HFF-Myc (cell line): ENCODE measurements at regions not wholly inside any gene's neighbourhood (a gene's known extent, or its start where the extent isn't known, plus 50 kb on each side); places are given as distances from the start of the nearest gene placed in this dataset.

Experiments used
- DNase-seq: peaks from one replicate; pipeline ENCODE4 v3.0.0-alpha.2; 2011; ENCODE audit warnings: low read depth; ENCODE audit errors: extremely low read depth
- H3K4me3 ChIP-seq: replicated peaks from 2 replicates; pipeline ENCODE4 v1.5.1; 2011; ENCODE audit warnings: low read depth, mild to moderate bottlenecking, control low read depth, low read length
- TF ChIP-seq, protein P1 (sequence below): IDR thresholded peaks from 2 replicates; pipeline ENCODE4 v1.5.1; 2012; ENCODE audit warnings: mild to moderate bottlenecking, low read depth, low read length, control low read depth; ENCODE audit errors: missing control alignments

DNA sequence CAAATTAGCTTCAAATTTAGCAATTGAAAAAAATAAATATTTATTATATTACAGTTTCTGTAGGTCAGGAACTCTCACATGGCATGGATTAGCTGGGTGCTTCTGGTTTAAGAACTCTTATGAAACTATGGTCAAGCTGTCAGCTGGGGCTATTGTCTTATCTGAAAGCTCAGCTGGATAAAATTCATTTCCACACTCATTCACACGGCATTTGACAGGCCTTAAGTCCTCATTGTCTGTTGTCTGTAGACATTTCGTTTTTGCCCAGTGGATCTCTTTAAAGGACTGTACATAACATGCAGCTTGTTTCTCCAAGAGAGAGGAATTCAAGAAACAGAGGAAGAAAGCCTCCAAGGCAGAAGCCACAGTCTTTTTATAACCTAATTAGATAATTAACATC is 1556.8 kb upstream of the SLC39A10 start:
- TF ChIP-seq, protein P1, sequence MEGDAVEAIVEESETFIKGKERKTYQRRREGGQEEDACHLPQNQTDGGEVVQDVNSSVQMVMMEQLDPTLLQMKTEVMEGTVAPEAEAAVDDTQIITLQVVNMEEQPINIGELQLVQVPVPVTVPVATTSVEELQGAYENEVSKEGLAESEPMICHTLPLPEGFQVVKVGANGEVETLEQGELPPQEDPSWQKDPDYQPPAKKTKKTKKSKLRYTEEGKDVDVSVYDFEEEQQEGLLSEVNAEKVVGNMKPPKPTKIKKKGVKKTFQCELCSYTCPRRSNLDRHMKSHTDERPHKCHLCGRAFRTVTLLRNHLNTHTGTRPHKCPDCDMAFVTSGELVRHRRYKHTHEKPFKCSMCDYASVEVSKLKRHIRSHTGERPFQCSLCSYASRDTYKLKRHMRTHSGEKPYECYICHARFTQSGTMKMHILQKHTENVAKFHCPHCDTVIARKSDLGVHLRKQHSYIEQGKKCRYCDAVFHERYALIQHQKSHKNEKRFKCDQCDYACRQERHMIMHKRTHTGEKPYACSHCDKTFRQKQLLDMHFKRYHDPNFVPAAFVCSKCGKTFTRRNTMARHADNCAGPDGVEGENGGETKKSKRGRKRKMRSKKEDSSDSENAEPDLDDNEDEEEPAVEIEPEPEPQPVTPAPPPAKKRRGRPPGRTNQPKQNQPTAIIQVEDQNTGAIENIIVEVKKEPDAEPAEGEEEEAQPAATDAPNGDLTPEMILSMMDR: no peak
- no peak for DNase-seq
- H3K4me3 ChIP-seq: no peak overlapping the region

DNA sequence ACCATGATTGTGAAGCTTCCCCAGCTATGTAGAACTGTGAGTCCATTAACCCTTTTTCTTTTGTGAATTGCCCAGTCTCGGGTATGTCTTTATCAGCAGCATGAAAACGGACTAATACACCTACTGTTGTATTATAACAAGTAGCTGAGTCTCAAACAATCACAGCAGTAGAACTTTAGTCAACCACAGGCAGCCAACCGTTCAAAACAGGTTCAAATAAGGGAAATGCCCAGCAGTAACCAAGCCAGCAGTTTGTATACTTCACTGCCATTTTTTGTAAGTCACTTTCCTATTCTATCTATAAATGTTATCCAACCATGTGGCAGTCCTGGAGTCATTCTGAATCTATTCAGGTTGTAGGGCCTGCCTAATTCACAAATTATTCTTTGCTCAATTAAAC is 1560.6 kb upstream of the SLC39A10 start:
- TF ChIP-seq, protein P1: no peak
- DNase-seq: no peak
- H3K4me3 ChIP-seq: no peak overlapping the region

DNA sequence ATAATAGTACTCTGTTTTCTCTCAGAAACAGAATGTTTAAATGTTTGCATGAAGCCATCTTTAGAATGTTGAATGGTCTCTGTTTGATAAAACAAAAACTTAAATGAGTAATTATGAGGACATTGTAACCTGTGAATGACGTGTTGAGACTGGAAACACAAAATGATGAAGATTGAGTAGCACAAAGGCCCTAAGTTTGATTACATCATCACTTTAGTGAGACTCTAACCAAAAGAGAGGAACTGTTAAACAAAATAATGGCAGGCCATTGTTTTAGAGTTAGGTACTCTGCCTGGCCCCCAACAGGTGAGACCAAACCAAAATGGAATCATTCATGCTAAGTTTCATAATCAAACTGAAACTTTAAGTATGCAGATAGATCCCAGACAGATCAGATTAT is 1561.7 kb upstream of the SLC39A10 start:
- no peak for DNase-seq
- H3K4me3 ChIP-seq: no peak overlapping the region
- TF ChIP-seq, protein P1: no peak

DNA sequence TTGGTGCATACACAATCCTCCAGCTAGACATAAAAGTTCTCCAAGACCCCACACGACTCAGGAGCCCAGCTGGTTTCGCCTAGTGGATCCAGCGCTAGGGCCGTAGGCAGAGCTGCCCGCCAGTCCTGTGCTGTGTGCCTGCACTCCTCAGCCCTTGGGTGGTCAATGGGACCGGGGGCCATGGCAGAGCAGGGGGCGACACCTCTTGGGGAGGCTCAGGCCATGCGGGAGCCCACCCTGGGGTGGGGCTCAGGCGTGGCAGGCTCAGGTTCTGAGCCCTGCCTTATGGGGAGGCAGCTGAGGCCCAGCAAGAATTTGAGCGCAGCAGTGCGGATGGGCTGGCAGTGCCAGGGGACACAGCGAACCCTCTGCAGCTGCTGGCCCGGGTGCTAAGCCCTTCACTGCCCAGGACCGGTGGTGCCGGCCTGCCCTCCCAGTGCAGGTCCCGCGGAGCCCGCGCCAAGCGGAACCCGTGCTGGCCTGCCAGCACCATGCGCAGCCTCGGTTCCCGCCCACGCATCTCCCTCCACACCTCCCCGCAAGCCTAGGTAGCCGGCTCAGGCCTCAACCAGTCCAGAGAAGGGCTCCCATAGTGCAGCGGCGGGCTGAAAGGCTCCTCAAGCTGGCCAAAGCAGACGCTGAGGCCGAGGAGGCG is 1566.6 kb upstream of the SLC39A10 start:
- H3K4me3 ChIP-seq: no peak overlapping the region
- TF ChIP-seq, protein P1: no peak
- no peak for DNase-seq

DNA sequence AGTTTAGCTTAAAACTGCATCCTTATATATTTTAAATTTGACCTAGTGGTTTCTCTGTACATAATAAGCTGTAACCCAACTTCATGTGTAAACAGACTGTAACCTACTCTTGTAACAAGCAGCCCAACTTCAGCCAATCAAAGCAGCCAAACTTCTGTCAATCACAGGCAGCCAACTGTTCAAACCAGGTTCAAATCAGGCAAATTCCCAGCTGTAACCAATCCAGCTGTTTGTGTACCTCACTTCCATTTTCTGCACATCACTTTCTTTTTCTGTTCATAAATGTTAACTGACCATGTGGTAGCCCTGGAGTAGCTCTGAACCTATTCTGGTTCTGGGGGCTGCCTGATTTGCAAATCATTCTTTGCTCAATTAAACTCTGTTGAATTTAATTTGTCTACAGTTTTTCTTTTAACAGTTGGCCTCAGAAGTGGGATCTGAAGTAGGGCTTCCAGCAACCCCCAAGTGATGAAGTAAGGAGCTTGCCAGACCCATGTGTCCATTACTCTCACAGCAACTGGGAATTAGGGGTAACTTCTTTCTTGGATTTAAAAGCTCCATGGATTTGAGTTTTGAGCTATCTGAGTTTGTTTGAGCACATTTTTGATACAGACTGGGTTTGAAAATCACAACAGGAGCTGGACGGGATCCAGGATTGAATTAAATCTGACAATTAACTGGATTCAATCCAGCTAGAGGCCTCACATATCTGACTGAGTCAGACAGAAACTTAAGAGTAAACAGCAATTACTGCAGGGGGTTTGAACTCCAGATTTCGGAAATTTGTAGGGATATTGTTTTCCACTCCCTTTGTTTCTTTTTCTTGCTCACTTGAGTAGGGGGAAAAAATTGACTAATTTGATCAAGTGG is 1569.7 kb upstream of the SLC39A10 start:
- TF ChIP-seq, protein P1: no peak
- no peak overlapping the region for H3K4me3 ChIP-seq
- DNase-seq: no peak

DNA sequence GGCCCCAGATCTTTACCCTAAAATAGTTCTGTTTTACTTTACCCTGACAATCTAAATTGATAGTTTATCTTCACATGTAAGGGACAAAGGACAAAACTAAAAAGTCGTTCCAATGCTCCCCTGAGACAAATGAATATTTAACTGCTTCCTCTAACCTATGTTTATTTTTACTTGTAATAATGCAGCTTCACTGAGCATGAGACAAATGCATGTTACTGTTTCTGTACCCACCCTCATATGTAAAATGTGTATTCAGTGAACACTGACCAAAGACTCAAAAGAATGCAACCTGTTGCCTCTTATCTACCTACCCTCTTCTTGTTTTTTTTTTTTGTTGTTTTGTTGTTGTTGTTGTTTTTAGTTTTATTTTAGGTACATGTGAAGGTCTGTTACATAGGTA is 1570.9 kb upstream of the SLC39A10 start:
- TF ChIP-seq, protein P1: no peak
- DNase-seq: no peak
- no peak overlapping the region for H3K4me3 ChIP-seq
